ENCODE measurements at regions not wholly inside any gene's neighbourhood (a gene's known extent, or its start where the extent isn't known, plus 50 kb on each side); places are given as distances from the start of the nearest gene placed in this dataset.
"Not testable (repeated sequence)": the region's sequence is repeated elsewhere in the genome, so short reads cannot be mapped to it uniquely, and the experiment has no call there.

GRCh38 chr3:170814822-170815221, 55.2 kb downstream of the RPL22L1 start:
- DNase-seq, result no peak

DNA sequence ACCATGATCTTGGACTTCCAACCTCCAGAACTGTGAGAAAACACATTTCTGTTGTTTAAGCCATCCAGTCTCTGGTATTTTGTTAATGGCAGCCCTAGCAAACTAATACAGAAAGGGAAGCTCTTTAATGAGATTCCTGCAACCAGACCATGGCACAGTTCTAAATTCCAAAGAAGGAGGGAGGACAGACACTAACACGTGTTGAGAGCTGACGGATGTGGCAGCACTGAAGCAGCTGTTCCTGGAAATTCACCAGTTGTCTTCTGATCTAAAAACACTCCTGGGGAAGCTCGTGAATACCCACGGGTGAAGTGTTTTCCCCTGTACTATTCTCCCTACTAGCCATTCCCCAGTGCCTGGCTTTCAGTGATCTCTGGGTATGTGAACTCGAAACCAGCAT, 56.7 kb downstream of the RPL22L1 start:
- DNase-seq, result no peak

DNA sequence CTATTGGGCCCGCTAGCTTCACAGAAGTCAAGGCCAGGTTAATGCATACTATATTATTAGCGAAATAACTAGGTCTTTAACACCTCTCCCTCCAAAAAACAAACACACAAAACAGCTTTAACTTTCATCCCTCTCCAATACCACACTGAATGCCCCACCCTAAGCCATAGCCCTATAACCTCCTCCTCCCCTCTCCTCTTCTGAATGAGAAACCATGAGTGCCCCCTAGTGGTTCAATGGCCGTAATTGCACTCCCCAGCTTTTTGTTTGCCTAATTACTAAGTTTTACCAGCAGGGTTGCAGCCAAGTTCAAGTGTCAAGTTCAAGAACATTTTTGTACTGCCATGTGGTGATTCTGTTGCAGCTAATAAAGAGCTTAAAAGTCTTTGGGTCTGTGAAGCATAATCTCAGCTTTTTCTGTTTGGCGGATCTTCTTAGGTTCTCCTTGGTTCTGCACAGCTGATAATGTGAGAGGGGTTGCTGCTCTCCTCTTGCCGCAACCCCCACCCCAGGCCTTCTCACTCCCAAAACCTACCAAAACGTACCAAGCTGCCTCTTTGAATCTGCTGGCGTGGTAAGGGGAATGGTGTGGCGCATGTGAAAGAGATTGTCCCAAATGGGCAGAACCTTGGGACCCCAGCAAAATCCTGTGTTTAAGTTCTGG, 57.9 kb downstream of the RPL22L1 start:
- peak in 4 of 5 experiments; percentile 38 to 69 (median 42) for DNase-seq

DNA sequence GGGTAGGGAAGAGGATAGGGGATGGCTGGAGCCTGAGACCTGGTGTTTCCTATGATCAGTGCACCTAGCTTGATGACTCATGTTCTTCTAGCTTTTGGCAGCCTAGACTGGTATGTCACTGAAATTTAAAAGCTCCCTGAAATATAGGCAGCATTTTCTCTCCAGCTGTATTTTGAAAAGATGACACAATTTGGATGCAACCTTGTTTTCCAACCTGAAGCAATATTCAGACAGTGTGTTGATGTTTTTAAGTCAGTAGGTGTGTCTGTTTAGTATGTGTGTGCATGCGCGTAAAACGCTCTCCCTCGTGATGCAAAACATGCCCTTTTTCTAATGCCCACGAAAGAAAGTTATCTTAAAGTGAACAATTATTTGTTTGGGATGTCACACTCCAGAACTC, 58.5 kb downstream of the RPL22L1 start:
- no peak for DNase-seq

- DNase-seq, result no peak
Observed at GRCh38 chr3:170809975-170810357, 60.0 kb downstream of the RPL22L1 start.

- DNase-seq, result peak in 1 of 5 experiments; percentile 17
Observed at GRCh38 chr3:170809007-170809974, 60.7 kb downstream of the RPL22L1 start.

DNA sequence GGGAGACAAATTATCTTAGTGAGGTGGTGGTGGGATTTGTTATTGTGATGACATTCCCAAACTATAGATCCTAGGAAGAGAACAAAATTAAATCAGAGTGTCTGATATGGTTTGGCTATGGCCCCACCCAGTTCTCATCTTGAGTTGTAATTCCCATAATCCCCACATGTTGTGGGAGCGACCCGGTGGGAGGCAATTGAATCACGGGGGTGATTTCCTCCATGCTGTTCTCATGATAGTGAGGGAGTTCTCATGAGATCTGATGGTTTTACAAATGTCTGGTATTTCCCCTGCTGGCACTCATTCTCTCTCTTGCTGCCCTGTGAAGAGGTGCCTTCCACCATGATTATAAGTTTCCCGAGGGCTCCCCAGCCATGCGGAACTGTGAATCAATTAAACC, 62.0 kb downstream of the RPL22L1 start:
- no peak for DNase-seq

GRCh38 chr3:170806676-170807075, 63.3 kb downstream of the RPL22L1 start:
- no peak for DNase-seq

DNA sequence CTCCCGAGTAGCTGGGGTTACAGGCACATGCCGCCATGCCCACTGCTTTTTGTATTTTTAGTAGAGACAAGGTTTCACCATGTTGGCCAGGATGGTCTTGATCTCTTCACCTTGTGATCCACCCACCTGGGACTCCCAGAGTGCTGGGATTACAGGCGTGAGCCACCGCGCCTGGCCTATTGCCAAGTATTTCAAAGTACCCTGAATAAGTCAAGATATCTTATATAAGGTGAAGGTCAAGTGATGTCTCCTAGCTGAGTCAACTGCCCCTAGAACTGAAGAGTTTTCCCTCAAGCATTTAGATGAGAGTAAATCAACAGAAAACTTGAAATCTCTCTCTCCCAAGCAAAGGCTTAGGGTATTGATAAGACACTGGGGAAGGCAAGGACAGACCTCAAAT, 63.9 kb downstream of the RPL22L1 start:
- DNase-seq, result no peak

DNA sequence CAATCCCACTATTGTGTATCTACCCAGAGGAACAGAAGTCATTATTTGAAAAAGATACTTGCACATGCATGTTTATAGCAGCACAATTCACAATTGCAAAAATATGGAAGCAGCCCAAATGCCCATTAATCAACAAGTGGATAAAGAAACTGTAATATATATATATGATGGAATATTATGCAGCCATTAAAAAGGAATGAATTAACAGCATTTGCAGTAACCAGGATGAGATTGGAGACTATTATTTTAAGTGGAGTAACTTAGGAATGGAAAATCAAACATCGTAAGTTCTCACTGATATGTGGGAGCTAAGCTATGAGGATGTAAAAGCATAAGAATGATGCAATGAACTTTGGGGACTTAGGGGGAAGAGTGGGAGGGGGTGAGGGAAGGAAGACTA, 64.7 kb downstream of the RPL22L1 start:
- not testable (repeated sequence) for DNase-seq

GRCh38 chr3:170804634-170805033, 65.4 kb downstream of the RPL22L1 start:
- not testable (repeated sequence) for DNase-seq

GRCh38 chr3:170804078-170804477, 65.9 kb downstream of the RPL22L1 start:
- no peak for DNase-seq

GRCh38 chr3:170802164-170803151, 67.5 kb downstream of the RPL22L1 start:
- DNase-seq, result no peak

GRCh38 chr3:170801597-170801996, 68.4 kb downstream of the RPL22L1 start:
- no peak for DNase-seq

DNA sequence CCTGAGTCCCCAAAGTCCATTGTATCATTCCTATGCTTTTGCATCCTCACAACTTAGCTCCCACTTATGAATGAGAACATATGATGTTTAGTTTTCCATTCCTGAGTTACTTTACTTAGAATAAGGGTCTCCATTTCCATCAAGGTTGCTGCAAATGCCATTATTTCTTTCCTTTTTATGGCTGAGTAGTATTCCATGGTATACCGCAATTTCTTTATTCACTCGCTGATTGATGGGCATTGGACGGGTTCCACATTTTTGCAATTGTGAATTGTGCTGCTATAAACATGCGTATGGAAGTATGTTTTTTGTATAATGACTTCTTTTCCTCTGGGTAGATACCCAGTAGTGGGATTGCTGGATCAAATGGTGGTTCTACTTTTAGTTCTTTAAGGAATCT, 69.7 kb downstream of the RPL22L1 start:
- DNase-seq, result not testable (repeated sequence)

GRCh38 chr3:170799009-170799408, 71.0 kb downstream of the RPL22L1 start:
- no peak for DNase-seq

- DNase-seq, result no peak
Observed at GRCh38 chr3:170797685-170798084, 72.3 kb downstream of the RPL22L1 start.

- no peak for DNase-seq
Observed at GRCh38 chr3:170792471-170792870, 77.5 kb downstream of the RPL22L1 start.

DNA sequence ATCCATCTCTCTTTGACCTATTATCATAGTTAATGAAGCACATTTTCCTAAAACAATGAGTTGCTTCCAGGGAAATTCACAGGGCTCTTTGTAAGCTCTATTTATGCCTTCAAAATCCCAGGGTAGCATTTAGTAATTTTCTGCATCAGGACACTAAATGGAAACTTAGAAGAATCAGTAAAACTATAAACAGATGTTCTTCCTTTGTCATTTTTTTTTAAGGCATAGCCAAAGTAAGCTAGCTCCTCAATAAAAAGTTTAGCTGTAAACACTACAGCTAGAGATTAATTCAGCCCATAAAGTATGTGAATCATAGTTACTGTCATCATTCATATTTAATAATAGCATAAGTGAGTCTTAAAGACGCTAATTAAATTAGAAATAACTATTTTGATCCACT, 79.3 kb downstream of the RPL22L1 start:
- no peak for DNase-seq

DNA sequence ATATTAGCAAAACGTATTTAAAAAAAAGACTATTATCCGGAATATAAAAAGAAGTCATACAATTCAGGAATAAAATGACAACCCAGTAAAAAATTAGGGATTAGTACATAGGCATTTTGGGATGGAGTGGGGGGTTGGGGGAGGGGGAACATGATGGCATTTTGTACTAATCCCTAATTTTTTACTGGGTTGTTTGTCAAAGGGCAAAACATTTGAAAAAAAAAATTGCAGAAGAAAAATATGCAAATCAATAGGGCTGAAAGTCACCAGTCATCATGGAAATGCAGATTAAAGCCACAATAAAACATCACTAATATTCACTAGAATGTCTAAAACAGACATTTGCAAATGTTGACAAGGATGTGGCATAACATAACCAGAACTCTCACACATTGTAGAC, 82.5 kb downstream of the RPL22L1 start:
- DNase-seq, result no peak

DNA sequence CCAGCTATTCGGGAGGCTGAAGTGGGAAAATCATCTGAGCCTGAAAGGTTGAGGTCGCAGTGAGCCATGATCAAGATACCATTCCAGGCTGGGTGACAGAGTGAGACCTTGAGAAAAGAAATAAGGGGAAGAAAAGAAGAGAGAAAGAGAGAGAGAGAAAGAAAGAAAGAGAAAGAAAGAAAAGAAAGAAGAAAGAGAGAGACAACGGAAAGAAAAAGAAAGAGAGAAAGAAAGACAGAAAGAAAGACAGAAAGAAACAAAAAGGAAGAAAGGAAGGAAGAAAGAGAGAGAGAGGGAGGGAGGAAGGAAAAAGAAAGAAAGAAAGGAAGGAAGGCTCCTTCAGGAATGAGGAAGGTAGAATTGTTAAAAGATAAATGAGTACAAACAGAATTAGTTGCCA, 84.5 kb downstream of the RPL22L1 start:
- no peak for DNase-seq

GRCh38 chr3:170784406-170784805, 85.6 kb downstream of the RPL22L1 start:
- DNase-seq, result no peak

DNA sequence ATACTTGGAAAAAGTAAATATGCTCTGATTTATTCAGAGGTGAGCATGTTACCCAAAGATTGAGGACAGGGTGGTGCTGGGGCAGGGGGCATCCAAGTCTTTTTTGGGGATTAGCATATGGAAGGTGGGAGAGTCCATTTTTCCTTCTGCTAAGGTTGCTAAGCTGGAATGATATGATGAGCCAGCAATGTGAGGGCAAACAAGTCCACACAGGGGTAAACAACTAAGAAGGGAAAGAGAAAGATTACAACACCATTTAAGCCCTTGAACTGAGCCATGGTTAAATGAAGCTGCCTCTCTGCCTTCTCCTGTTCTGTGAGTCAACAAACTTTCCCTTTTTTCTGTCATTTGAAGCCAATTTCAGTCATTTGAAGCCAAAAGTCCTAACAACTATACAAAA, 89.0 kb downstream of the RPL22L1 start:
- no peak for DNase-seq

Data from T-helper 2 cell (primary cell).